Right ventricle myocardium inferior (tissue), 1 donor: ENCODE measurements at regions not wholly inside any gene's neighbourhood (a gene's known extent, or its start where the extent isn't known, plus 50 kb on each side); places are given as distances from the start of the nearest gene placed in this dataset.
"Not testable (repeated sequence)": the region's sequence is repeated elsewhere in the genome, so short reads cannot be mapped to it uniquely, and the experiment has no call there.

Source experiments
- ATAC-seq: fragments of 200-7000 bp; cut with Tn5 transposase; one replicate; pipeline ENCODE4 v1.9.1; 2020; ENCODE audit warnings: mild to moderate bottlenecking, moderate library complexity
- DNase-seq: peaks from one replicate; pipeline ENCODE4 v3.0.0; 2021; ENCODE audit errors: missing footprints
- intact Hi-C: fragments of 100-400 bp; cut with DNase I; formaldehyde crosslinking; loops from one replicate; pipeline ENCODE4 v1.11.0; 2022
- donor health status: DM: no; HTN: yes; CAD: no; lungs with severe emphysema.

- peak; percentile 45 for DNase-seq
- ATAC-seq, intact Hi-C loops: not testable (repeated sequence)
These were observed 372.2 kb downstream of the TECRL start for GRCh38 chr4:64037033-64037432.

DNA sequence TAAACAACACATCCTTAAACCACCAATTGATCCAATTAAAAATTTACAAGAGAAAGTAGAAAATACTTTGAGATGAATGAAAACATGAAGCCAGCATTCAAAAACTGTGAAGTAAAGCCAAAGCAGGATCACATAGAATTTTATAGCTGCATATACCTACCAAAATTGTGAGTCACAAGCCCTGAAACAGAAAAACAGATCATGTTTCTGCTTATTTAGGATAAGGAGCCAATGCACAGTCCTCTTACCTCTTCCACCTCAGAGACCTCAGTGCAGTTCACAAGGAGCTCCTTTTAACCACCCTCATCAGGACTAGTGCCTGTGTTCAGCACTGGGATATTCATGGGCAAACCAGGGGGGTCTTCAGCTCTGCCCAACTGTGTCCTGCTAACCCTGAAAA, 386.7 kb downstream of the TECRL start:
- intact Hi-C loops, result no loop called here
- no peak for ATAC-seq
- no peak for DNase-seq

GRCh38 chr4:64016893-64017292, 392.4 kb downstream of the TECRL start:
- ATAC-seq, result no peak
- intact Hi-C loops, result no loop called here
- DNase-seq, result no peak

- DNase-seq (no peak), ATAC-seq (no peak)
- intact Hi-C loops, result no loop called here
These were observed 394.6 kb downstream of the TECRL start for GRCh38 chr4:64014647-64015046.

- ATAC-seq, result no peak
- intact Hi-C loops, result no loop called here
- no peak for DNase-seq
These were observed 407.9 kb downstream of the TECRL start for GRCh38 chr4:64001229-64001898.

DNA sequence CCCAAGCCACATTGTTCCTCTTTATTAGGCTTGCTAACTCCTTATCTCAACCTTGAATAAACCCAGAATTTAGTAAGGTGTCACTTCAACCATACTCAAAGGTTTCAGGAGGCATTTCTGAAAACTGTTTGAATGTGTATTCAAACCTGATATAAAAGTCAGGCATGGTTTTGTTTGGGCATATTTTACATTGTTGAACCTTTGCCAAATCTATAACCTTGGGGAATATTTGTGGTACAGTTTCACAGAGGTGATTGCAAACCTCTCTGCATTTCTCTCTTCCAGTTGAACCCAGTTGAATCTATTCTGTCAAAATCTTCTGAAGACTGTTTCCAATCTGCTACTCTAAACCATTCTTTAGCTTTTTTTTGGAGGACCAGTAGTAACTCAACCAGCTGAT, 409.0 kb downstream of the TECRL start:
- DNase-seq (no peak), ATAC-seq (no peak)
- intact Hi-C loops, result no loop called here

GRCh38 chr4:63986253-63986652, 423.0 kb downstream of the TECRL start:
- ATAC-seq (no peak), DNase-seq (no peak)
- intact Hi-C loops, result no loop called here

GRCh38 chr4:63983224-63983623, 426.0 kb downstream of the TECRL start:
- DNase-seq (no peak), ATAC-seq (no peak)
- intact Hi-C loops, result no loop called here

DNA sequence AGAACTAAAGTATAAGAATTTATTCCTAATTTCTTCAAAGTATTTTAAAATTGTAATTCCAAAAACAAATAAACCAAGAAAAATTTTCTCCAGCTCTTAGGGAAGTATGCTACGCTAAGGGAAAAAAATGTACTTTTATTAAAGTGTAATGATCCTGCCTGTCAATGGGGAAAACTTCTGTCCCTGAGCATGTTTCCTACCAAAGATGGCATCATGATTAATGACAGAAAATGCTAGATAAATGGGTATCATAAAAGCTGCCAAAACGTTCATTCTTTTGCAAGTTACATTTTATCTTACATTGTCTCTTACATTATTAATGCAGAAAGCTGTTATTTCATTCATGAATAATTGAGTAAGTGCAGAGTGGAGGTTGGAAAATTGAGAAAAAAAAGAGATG, 443.4 kb downstream of the TECRL start:
- DNase-seq, result no peak
- intact Hi-C loops, result no loop called here
- no peak for ATAC-seq

DNA sequence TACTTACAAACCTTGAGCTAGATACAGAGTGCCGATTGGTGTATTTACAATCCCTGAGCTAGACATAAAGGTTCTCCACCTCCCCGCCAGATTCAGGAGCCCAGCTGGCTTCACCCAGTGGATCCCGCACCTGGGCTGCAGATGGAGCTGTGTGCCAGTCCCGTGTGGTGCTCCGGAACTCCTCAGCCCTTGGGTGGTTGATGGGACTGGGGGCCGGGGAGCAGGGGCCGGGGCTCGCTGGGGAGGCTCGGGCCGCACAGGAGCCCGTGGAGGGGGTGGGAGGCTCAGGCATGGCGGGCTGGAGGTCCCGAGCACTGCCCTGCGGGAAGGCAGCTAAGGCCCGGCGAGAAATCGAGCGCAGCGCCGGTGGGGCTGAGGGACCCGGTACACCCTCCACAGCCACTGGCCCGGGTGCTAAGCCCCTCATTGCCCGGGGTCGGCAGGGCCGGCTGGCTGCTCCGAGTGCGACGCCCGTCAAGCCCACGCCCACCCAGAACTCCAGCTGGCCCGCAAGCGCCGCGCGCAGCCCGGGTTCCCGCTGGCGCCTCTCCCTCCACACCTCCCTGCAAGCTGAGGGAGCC, 466.5 kb downstream of the TECRL start:
- ATAC-seq, intact Hi-C loops: not testable (repeated sequence)
- peak; percentile 57 for DNase-seq

DNA sequence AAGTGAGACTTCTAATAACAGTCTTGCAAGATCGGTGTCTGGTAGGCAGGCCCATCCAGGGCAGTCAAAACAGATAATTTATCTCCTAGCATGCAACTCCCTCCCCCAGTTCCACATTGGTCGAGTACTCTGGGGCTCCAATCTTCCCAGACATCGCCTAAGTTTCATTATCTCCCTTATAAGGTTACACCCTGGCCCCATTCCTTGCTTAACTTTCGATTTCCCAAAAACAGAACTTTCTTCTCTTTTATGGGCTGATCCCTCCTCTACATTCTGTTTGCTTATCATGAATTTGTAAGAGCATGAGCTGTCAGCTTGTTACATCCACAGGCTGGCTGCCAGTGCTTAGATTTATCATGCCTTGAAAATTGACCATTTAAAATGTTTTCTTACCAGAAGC, 471.3 kb downstream of the TECRL start:
- peak; percentile 80 for ATAC-seq
- no peak for DNase-seq
- intact Hi-C loops, result no loop called here

DNA sequence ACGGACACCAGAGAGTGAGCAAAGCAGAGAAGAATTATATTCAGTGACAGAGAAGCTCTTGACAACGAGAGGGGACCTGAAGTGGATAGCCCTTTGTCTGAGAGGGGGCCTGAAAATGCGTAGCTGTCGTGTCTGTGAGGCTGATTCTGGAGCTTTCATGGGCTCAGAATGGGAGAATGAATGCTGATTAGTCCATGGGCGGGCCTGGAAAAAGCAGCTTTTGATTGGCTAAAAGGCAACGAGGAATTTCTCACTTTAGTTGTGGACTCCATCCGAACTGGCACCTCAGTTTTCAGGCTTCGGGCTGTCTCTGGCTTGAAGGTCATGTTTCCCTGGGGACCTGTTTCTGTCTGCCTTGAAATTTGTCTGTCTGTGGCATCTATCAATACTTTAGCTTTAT, 487.1 kb downstream of the TECRL start:
- DNase-seq, result no peak
- intact Hi-C loops, result no loop called here
- ATAC-seq, result no peak

DNA sequence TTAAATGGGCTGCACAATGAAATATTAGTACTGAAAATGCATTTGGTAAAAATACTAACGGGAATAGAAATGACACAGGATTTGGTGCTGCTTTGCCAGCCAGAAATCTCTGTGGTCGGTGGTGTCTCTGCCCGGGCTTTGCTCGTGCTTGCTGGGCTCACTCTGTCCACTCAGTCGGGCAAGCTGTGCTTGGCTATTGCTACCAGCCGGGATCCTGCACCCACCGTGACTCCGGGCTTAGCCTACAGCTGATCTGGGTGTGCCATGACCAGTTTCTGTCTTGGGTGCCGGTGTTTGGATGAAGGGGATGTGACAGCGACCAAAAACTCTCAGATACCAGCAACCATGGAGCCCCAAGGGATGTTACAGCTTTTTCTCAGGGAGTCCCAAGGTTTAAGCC, 487.7 kb downstream of the TECRL start:
- ATAC-seq, result no peak
- DNase-seq, result no peak
- intact Hi-C loops, result no loop called here

GRCh38 chr4:63919636-63920365, 489.4 kb downstream of the TECRL start:
- ATAC-seq (no peak), DNase-seq (no peak)
- intact Hi-C loops, result no loop called here

- ATAC-seq (no peak), DNase-seq (no peak)
- intact Hi-C loops, result no loop called here
These were observed 502.5 kb downstream of the TECRL start for GRCh38 chr4:63906660-63907183.

- intact Hi-C loops, result no loop called here
- DNase-seq (no peak), ATAC-seq (no peak)
These were observed 505.0 kb downstream of the TECRL start for GRCh38 chr4:63904201-63904600.

DNA sequence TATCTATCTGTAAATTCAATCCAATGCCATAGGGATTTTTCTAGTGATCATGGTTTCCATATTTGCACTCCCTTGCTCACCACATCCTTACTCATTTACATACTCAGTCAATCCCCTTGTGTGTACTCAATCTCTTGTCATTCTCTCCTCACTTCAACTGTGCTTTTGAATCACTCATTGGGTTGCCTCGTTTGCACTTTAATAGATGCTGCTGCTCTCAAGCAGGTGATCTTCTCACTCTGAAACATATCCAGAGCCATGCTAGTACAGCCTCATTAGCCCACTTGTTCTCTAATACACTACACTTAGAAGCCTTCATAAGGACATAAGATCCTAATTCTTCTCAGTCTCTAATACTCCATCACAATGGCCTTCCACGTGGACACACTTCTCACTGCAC, 507.9 kb downstream of the TECRL start:
- no peak for ATAC-seq
- no peak for DNase-seq
- intact Hi-C loops, result no loop called here

DNA sequence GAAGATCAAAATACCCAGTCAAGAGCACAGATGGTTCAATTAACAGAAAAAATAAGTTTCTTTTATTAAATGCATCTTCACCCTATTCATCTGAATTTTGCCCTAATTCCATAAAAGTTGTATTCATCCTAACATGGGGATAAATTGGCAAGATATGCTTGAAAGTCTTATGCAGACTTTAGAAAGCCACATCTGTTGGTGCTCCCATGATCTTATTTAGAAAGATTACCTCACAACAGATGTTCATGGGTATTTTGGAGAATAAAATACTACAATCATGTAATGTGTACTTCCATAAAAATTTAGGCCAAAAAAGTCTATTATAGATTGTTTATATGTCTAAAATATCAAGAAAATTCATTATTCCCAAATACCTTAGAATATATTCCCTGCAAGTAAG, 510.3 kb downstream of the TECRL start:
- no peak for ATAC-seq
- intact Hi-C loops, result no loop called here

GRCh38 chr4:63894161-63894560, 515.1 kb downstream of the TECRL start:
- intact Hi-C loops, result no loop called here
- ATAC-seq (no peak), DNase-seq (no peak)

More for the DNA sequence above, 510.3 kb downstream of the TECRL start:
- DNase-seq, result no peak

- intact Hi-C loops, result no loop called here
- DNase-seq (no peak), ATAC-seq (no peak)
These were observed 539.9 kb downstream of the TECRL start for GRCh38 chr4:63869370-63869769.
